Stimulated activated CD8-positive, alpha-beta memory T cell treated with anti-CD3 and anti-CD28 coated beads, Interleukin-15, amount 100 ng/mL, for 4 hours (primary cell): ENCODE measurements at regions not wholly inside any gene's neighbourhood (a gene's known extent, or its start where the extent isn't known, plus 50 kb on each side); places are given as distances from the start of the nearest gene placed in this dataset.
"Not testable (repeated sequence)": the region's sequence is repeated elsewhere in the genome, so short reads cannot be mapped to it uniquely, and the experiment has no call there.

ENCODE experiments used
- DNase-seq, 2 donors: peaks; one replicate each; pipeline ENCODE4 v3.0.0-alpha.2; 2020; ENCODE audit warnings: low read depth in 2 of 2

GRCh38 chr1:234823191-234824176 lies 213.5 kb upstream of the IRF2BP2 start:
- DNase-seq = no peak

DNA sequence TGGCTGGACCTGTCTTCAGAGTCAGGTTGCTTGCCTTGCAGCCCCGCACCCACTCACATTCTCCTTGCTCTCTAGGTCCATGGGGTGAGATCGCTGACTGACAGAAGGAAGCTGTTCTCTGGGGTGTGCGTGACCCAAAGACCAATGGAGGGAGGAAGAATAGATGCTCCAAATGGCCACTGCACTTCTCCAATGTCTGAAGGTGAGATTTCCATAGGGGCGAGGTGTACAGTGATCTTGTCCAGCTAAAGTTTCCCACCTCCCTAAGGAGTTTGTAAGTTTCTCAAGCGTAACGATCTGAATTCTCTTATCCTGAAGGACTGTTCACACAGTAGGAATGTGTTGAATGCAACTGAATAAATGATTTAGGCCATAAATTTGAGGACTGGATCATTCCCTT lies 211.9 kb upstream of the IRF2BP2 start:
- no peak for DNase-seq

GRCh38 chr1:234820597-234820996 lies 210.6 kb upstream of the IRF2BP2 start:
- DNase-seq = no peak

GRCh38 chr1:234819845-234820244 lies 209.9 kb upstream of the IRF2BP2 start:
- not testable (repeated sequence) for DNase-seq

- not testable (repeated sequence) for DNase-seq
Measured at GRCh38 chr1:234818040-234818387, 208.0 kb upstream of the IRF2BP2 start.

DNA sequence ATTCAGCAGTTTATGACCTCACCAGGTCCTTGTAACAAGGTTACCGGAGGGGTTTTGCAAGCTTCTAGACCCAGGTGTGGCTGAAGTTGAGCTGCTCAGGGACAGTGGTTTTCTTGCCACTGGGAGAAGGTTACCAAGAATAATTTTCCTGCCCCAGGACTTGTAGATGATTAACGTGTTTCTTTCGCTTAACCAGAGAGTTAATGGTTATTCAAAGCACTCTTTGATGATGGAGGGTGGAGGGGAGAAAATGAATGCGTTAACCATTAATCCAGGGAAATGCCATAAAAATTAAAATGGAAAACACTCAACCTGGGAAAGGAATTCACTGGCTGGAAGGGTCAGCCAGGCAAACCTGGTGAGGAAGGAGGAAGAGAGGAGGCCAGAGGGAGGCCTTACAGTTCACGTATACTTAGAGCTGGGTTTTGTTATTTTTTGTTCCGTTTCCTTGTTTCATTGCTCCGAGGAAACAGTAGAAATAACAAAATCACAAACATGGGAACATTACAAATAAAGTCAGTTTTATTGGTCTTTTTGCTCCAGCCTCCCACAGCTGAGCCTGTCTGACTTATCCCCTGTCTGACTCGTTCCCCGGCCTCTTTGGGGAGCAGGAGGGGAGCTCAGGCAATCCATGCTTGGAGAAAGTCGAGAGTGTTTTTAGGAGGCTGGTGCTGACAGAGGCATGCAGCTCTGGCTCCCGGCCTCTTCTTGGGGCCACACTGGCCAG lies 207.5 kb upstream of the IRF2BP2 start:
- not testable (repeated sequence) for DNase-seq

- not testable (repeated sequence) for DNase-seq
Measured at GRCh38 chr1:234816864-234817263, 206.9 kb upstream of the IRF2BP2 start.

- DNase-seq = not testable (repeated sequence)
Measured at GRCh38 chr1:234816186-234816851, 206.3 kb upstream of the IRF2BP2 start.

DNA sequence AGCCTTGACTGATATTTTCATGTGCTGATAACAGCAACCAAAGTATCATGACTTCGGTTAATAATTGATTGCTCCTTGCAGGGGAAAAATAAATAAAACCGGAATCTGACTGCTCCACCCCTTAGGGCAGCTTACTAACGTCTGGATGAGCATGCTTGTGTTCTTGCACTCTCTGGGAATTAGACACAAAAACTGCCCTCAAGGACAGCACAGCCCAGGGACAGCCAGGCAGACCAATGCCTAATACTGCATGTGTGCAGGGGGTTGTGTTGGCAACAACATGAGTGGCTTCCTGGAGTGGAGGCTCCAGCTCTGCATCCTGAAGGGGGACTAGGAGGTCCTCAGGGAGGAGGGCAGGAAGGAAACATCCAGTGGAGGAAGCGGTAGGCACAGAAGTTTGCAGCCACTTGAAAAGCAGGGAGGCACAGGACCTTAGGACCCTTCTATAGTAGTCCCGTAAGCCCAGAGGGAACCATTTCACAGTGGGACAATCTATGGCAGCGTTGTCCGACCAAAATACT lies 205.4 kb upstream of the IRF2BP2 start:
- not testable (repeated sequence) for DNase-seq

DNA sequence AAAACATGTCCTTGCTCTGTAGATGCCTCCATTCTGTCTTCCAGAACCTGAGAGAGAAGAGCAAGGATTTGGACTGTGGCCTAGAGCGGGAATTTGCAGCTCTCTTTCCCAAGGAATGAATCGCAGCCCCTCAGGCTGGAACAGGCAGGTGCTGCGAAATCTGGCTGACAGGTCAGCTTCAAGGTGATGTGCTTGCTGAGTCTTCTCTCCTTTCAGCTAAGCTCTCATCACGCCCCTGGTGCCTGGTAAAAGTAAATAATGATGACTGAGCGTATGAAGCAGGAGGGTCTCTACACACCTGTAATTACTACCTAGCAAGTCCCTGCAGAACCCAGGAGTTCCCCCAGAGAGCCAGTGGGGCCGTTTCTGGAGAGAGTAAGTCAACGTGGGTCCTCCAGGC lies 204.3 kb upstream of the IRF2BP2 start:
- DNase-seq = not testable (repeated sequence)

- not testable (repeated sequence) for DNase-seq
Measured at GRCh38 chr1:234811824-234812223, 201.8 kb upstream of the IRF2BP2 start.

GRCh38 chr1:234810726-234811125 lies 200.7 kb upstream of the IRF2BP2 start:
- DNase-seq = not testable (repeated sequence)

DNA sequence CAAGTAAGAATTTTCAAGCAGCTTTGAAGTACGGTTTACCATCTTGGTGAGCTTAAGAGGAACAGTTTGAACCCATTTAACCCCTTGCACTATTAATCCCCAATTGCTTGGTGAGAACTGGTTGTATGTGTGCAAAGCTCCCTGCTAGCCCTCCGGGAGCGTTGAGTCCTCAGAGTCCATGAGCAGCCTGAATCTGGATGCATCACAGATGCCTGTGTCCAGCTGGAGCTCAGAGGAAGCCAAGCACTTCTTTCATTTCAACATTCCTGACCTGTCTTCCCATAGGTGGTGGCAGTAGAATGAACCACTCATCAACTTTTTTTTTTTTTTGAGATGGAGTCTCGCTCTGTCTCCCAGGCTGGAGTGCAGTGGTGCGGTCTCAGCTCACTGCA lies 199.9 kb upstream of the IRF2BP2 start:
- DNase-seq = not testable (repeated sequence)

DNA sequence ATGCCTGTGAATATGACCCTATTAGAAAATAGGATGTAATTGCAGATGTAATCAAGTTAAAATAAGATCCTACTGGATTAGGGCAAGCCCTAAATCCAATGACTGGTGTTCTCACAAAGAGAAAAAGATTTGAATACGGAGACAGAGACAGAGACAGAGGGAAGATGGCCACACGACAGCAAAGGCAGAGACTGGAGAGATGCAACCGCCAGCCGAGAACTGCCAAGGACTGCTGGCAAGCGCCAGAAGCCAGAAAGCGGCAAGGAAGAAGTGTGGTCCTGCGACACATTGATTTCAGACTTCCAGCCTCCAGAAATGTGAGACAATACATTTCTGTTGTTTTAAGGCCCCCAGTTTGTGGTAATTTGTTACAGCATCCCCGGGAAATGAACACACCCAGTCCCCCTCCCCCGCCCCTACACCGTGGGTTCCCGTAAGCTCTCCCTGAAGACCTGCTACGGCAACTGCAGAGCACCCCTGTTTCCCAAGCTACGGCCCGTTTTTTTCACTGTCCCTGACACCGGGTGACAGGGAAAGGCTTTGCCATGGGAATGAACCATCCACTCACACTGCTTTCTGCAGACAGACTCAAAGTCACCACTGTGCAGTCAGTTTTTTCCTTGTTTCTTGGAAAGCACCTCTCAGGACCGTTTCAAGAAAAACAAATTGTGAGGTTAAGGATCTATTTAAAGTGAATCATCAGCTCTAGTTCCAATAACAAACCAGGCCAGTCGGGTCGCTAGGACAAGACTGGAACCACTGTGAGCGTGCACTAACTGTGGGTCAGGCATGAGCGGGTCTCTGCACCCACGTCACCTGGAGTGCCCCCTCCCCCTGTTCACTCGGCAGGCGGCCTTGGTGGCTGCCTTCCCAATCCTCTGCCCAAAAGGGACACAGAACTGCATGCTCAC lies 199.2 kb upstream of the IRF2BP2 start:
- DNase-seq = not testable (repeated sequence)

GRCh38 chr1:234808459-234808858 lies 198.5 kb upstream of the IRF2BP2 start:
- DNase-seq = not testable (repeated sequence)

GRCh38 chr1:234807705-234808104 lies 197.7 kb upstream of the IRF2BP2 start:
- DNase-seq = not testable (repeated sequence)

DNA sequence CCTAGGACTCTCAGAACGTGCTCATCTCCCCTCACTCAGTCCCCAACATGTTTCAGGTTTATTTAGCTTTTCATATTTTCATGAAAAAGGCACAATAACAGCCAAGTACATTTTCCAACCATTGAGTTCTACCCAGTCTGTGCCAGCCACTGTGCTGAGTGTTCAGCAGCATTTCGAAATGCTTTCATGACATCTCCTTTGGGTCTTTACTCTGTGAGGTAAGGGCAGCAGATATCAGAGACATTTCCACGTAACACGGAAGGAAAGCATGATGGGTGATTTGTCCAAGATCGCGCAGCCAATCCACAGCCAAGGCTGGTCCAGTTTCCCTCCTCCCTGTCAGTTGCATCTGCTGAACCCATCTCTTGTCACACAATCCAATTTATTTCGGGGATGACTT lies 192.6 kb upstream of the IRF2BP2 start:
- DNase-seq = not testable (repeated sequence)

GRCh38 chr1:234801636-234802035 lies 191.7 kb upstream of the IRF2BP2 start:
- DNase-seq = not testable (repeated sequence)

- DNase-seq = not testable (repeated sequence)
Measured at GRCh38 chr1:234801147-234801546, 191.2 kb upstream of the IRF2BP2 start.

DNA sequence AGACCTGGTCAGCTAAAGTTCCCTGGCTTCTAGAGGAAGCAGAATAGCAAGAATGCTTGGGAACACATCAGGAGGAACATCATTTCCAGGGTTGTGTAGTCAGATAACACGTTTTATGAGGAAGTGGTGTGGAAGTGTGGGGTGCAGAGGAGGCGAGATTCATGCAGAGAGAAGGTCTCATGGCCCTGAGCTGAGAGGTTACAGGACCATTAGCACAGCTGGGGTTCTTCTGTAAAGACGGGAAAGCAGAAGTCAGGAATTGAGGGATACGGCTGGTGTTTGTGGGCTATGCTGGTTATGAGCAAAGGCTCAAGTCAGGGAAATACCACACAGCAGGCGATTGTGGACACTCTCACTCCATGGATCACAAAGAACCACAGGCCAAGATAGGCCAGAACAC lies 190.6 kb upstream of the IRF2BP2 start:
- DNase-seq = not testable (repeated sequence)
